GM20000 (cell line): ENCODE measurements at regions not wholly inside any gene's neighbourhood (a gene's known extent, or its start where the extent isn't known, plus 50 kb on each side); places are given as distances from the start of the nearest gene placed in this dataset.

Experiments used
- DNase-seq: peaks from one replicate; pipeline ENCODE4 v3.0.0; 2012; ENCODE audit warnings: low spot score
- CTCF ChIP-seq: IDR thresholded peaks from 2 replicates; pipeline ENCODE4 v1.5.1; 2012; ENCODE audit warnings: mild to moderate bottlenecking, control low read depth; ENCODE audit errors: extremely low read depth, missing control alignments

GRCh38 chr2:228841475-228841874, 429.6 kb downstream of the PID1 start:
- no peak for DNase-seq
- TF ChIP-seq CTCF: no peak

- TF ChIP-seq CTCF: no peak
- DNase-seq: no peak
Observed at GRCh38 chr2:228840743-228841114, 430.4 kb downstream of the PID1 start.

- no peak for TF ChIP-seq CTCF
- DNase-seq: no peak
Observed at GRCh38 chr2:228840113-228840742, 430.9 kb downstream of the PID1 start.

- no peak for DNase-seq
- TF ChIP-seq CTCF: no peak
Observed at GRCh38 chr2:228839421-228839876, 431.6 kb downstream of the PID1 start.

- TF ChIP-seq CTCF: no peak
- DNase-seq: no peak
Observed at GRCh38 chr2:228838819-228839218, 432.3 kb downstream of the PID1 start.

GRCh38 chr2:228828397-228828796, 442.7 kb downstream of the PID1 start:
- DNase-seq: no peak
- no peak for TF ChIP-seq CTCF

GRCh38 chr2:228827056-228827700, 443.9 kb downstream of the PID1 start:
- no peak for DNase-seq
- no peak for TF ChIP-seq CTCF
